IMR-90 (cell line): ENCODE measurements at regions not wholly inside any gene's neighbourhood (a gene's known extent, or its start where the extent isn't known, plus 50 kb on each side); places are given as distances from the start of the nearest gene placed in this dataset.

Experiments used
- BHLHE40 ChIP-seq: fragments of 150-350 bp; IDR thresholded peaks from 2 replicates; pipeline ENCODE4 v1.6.1; 2016; ENCODE audit warnings: mild to moderate bottlenecking, low read depth, low read length
- CEBPB ChIP-seq: IDR thresholded peaks from 2 replicates; pipeline ENCODE4 v1.6.1; 2012; ENCODE audit warnings: low read depth, low read length, improper control_type of control experiment
- FOS ChIP-seq: fragments of 150-350 bp; IDR thresholded peaks from 2 replicates; pipeline ENCODE4 v1.6.1; 2016; ENCODE audit warnings: low read depth, low read length
- MAFK ChIP-seq: IDR thresholded peaks from 2 replicates; pipeline ENCODE4 v1.6.1; 2012; ENCODE audit warnings: low read depth, low read length, improper control_type of control experiment
- MXI1 ChIP-seq: IDR thresholded peaks from 2 replicates; pipeline ENCODE4 v1.6.1; 2012; ENCODE audit warnings: low read depth, mild to moderate bottlenecking, low read length, moderate library complexity, borderline replicate concordance
- POLR2A ChIP-seq: IDR thresholded peaks from 2 replicates; pipeline ENCODE4 v1.6.1; 2012; ENCODE audit warnings: mild to moderate bottlenecking, low read depth, low read length
- RAD21 ChIP-seq: IDR thresholded peaks from 2 replicates; pipeline ENCODE4 v1.6.1; 2012; ENCODE audit warnings: low read length, improper control_type of control experiment
- RCOR1 ChIP-seq: IDR thresholded peaks from 2 replicates; pipeline ENCODE4 v1.6.1; 2012; ENCODE audit warnings: mild to moderate bottlenecking, low read length, improper control_type of control experiment; ENCODE audit not compliant: insufficient replicate concordance
- RFX5 ChIP-seq: IDR thresholded peaks from 2 replicates; pipeline ENCODE4 v1.8.0; 2012; ENCODE audit warnings: low read depth, mild to moderate bottlenecking, low read length, moderate library complexity
- SMC3 ChIP-seq: fragments of 150-350 bp; IDR thresholded peaks from 2 replicates; pipeline ENCODE4 v1.6.1; 2016; ENCODE audit warnings: low read depth, mild to moderate bottlenecking, antibody characterized with exemption, low read length, moderate library complexity
- TF ChIP-seq, protein P1 (sequence below): conservative IDR thresholded peaks from 2 replicates; pipeline ENCODE4 v1.5.1; 2012; ENCODE audit warnings: mild to moderate bottlenecking, low read depth, low read length, improper control_type of control experiment
- TF ChIP-seq, protein P2 (sequence below): fragments of 150-350 bp; IDR thresholded peaks from 2 replicates; pipeline ENCODE4 v1.6.1; 2016; ENCODE audit warnings: low read depth, mild to moderate bottlenecking, low read length, moderate library complexity, borderline replicate concordance

DNA sequence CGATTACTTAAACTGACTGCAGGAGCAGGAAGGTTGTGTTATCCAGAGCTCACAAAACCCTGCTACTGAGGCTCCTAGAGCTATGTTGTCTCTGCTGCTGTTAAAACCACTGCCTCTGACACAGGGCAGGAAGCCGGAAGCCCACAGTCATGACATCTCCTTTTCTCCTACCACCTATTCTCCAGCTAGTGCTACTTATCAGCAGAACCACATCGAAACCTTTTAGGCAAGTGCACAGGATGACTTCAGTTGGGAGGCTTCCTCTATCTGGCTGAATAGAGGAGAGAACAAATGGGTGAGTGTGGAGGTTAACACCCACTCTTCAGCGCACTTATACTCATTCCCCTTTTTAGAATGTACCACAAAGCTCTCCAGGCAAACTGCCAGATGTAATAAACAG lies 638.0 kb downstream of the OTOL1 start:
- TF ChIP-seq, protein P1, sequence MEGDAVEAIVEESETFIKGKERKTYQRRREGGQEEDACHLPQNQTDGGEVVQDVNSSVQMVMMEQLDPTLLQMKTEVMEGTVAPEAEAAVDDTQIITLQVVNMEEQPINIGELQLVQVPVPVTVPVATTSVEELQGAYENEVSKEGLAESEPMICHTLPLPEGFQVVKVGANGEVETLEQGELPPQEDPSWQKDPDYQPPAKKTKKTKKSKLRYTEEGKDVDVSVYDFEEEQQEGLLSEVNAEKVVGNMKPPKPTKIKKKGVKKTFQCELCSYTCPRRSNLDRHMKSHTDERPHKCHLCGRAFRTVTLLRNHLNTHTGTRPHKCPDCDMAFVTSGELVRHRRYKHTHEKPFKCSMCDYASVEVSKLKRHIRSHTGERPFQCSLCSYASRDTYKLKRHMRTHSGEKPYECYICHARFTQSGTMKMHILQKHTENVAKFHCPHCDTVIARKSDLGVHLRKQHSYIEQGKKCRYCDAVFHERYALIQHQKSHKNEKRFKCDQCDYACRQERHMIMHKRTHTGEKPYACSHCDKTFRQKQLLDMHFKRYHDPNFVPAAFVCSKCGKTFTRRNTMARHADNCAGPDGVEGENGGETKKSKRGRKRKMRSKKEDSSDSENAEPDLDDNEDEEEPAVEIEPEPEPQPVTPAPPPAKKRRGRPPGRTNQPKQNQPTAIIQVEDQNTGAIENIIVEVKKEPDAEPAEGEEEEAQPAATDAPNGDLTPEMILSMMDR = no peak
- TF ChIP-seq BHLHE40 = no peak
- no peak for TF ChIP-seq RAD21
- TF ChIP-seq RFX5 = no peak
- TF ChIP-seq POLR2A = no peak
- TF ChIP-seq RCOR1 = no peak
- no peak for TF ChIP-seq FOS
- TF ChIP-seq MAFK = no peak
- TF ChIP-seq MXI1 = no peak
- TF ChIP-seq SMC3 = no peak
- TF ChIP-seq, protein P2, sequence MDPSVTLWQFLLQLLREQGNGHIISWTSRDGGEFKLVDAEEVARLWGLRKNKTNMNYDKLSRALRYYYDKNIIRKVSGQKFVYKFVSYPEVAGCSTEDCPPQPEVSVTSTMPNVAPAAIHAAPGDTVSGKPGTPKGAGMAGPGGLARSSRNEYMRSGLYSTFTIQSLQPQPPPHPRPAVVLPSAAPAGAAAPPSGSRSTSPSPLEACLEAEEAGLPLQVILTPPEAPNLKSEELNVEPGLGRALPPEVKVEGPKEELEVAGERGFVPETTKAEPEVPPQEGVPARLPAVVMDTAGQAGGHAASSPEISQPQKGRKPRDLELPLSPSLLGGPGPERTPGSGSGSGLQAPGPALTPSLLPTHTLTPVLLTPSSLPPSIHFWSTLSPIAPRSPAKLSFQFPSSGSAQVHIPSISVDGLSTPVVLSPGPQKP = no peak
- TF ChIP-seq CEBPB = no peak
